Erythroblast (primary cell): ENCODE measurements at regions not wholly inside any gene's neighbourhood (a gene's known extent, or its start where the extent isn't known, plus 50 kb on each side); places are given as distances from the start of the nearest gene placed in this dataset.

Experiments used
- GATA1 ChIP-seq: IDR thresholded peaks from 2 replicates; pipeline ENCODE4 v1.6.1; 2011; ENCODE audit warnings: low read depth, mild to moderate bottlenecking, control low read depth, low read length, moderate library complexity
- POLR2A ChIP-seq: IDR thresholded peaks from 2 replicates; pipeline ENCODE4 v1.6.1; 2011; ENCODE audit warnings: mild to moderate bottlenecking, low read length

DNA sequence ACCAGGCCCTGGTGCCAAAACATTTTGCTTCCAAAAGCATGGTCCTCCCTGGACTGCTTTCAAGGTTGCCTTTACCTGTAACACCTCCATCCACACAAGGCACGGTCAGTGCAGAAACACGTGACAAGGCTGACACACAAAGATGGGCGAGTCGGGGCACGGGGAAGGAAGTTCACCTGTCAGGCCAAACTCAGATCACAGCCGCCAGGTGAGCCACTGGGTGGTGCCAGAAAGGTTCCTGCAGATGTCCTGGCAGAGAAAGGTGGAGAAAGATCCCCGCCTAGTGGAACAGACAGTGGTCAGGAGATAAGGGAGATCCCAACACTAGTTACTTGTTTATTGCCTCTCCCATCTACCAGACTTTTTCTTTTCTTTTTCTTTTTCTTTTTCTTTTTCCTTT is 155.3 kb downstream of the AIPL1 start:
- no peak for TF ChIP-seq POLR2A
- TF ChIP-seq GATA1: no peak
